ENCODE measurements at regions not wholly inside any gene's neighbourhood (a gene's known extent, or its start where the extent isn't known, plus 50 kb on each side); places are given as distances from the start of the nearest gene placed in this dataset.

- TF ChIP-seq MAX (IDR thresholded peaks at IDR 0.05): no peak
- no peak for TF ChIP-seq TCF7L2 (IDR thresholded peaks at IDR 0.05; ENCODE audit: borderline replicate concordance, extremely low read depth, insufficient read depth, insufficient read length)
These were observed 93.6 kb upstream of the NOX3 start for GRCh38 chr6:155549028-155549798.
